ENCODE measurements at regions not wholly inside any gene's neighbourhood (a gene's known extent, or its start where the extent isn't known, plus 50 kb on each side); places are given as distances from the start of the nearest gene placed in this dataset.

GRCh38 chr2:118321432-118322105, 233.3 kb downstream of the INSIG2 start:
- no peak for DNase-seq (ENCODE audit: low spot score)

GRCh38 chr2:118320658-118321057, 232.4 kb downstream of the INSIG2 start:
- no peak for DNase-seq (ENCODE audit: low spot score)

GRCh38 chr2:118320196-118320595, 231.9 kb downstream of the INSIG2 start:
- DNase-seq (ENCODE audit: low spot score): no peak

GRCh38 chr2:118319271-118319684, 231.0 kb downstream of the INSIG2 start:
- no peak for DNase-seq (ENCODE audit: low spot score)

DNA sequence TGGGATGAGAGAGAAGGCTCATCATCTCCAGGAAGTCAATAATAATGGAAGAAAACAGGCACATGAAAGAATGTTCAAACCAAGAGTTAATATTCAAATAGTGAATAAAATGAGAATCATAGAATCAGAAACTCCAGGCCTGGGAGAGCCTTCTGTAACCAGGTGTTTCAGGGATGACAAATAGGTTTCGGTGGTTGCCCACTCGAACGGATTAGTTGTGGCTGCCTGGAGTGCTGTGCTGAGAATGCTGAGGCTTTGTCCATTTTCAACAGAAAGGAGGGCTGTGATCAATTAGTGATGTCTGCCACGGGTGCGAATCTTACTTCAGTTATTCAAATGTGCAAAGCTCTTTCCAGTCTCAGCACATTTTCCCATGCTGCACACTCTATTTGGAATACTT, 227.3 kb downstream of the INSIG2 start:
- DNase-seq (ENCODE audit: low spot score): no peak

DNA sequence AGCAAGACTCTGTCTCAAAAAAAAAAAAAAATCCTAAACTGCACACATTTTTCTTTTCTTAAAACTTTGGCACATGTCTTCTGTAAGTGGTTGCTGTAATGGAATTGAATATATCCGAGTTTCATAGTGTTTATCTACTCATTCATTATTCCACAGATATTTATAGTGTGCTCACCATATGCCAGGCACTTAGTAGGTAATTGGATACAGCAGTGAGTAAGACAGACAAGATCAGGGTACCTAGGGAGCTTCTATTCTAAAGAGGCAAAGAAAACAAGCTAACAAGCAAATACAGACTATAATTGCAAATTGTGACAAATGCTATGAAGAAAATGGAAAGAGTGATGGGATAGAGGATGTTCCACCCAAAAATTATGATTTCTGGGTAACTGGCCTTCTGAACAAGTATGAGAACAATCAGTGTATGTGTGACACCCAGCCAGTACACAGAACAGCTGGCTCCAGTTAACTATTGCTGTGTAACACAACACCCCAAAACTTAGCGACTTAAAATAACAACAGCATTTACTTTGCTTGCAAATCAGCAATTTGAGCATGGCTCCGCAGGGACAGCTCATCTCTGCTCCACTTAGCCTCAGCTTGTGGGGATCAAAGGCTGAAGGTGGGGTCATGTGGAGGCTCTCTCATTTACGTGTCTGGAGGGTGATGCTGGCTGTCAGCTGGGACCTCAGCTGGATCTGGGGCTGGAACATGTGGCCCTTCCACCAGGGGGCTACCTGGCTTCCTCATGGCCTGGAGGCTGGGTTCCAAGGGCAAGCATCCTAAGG, 224.9 kb downstream of the INSIG2 start:
- no peak for DNase-seq (ENCODE audit: low spot score)

GRCh38 chr2:118310681-118311429, 222.6 kb downstream of the INSIG2 start:
- peak; percentile 74 for DNase-seq (ENCODE audit: low spot score)

GRCh38 chr2:118309946-118310680, 221.8 kb downstream of the INSIG2 start:
- DNase-seq (ENCODE audit: low spot score): peak; percentile 80

DNA sequence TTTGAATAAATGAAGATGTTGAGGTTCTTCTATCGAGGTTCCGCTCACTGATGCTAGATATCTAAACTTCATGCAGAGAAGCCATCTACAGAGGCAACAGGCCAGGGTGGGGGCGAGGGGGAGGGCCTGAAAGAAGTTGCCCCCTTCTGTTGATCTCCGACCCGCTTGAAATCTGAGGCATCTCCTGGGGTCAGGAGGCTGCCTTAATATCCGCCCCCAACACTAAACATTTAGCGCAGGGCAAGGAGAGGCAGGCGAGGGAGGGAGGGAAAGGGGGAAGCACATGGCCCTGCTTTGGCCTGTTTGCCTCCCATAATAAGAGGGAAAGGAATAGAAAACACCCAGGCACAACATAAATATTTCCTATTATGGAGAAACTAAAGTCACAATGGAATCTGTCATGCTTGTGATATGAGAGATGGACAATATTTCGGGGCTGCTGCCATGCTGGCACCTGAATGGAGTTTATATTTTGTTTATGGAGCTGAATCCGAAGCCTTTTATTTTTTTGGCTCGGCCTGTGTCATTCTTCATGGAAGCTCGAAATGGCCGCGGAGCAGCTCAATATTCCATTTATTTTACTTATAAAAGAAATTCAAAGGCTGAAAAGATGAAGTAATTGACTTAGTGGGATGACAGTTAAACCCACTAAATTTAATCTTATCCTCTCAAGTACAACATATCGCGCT, 221.1 kb downstream of the INSIG2 start:
- DNase-seq (ENCODE audit: low spot score): no peak

DNA sequence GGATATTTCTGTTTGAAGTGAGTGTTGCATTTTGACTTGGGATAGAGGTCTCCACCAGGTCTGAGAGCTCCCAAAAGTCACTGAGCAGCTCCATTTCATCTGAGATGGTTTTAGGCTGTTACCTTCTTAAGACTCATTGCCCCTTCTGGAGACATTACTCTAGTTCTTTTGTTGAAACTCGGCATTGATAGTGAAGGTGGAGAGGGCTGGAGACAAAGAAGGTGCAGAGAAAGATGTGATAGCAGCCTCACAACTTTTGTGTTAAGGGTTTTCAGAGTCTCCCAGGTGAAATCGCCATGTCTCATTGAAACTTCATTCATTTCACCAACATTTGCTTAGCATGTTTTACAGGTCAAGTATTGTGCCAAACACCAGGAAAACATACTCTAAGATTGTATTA, 219.6 kb downstream of the INSIG2 start:
- DNase-seq (ENCODE audit: low spot score): no peak

DNA sequence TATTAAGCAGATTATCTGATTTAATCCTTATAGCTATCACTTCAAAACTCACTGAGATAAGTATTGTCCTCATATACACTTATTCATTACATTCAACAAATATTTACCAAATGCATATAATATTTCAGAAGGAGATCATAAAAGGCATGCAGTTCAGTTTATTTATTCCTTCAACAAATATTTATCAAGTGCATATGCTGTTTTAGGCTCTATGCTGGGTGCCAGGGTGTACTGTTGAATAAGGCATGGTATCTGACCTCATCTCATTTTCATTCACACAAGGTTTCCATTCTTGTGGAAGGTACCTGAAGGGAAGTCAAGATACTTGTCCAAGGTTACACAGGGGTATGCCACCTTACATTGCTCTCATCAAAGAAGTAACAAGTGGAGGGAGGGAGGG, 213.0 kb downstream of the INSIG2 start:
- no peak for DNase-seq (ENCODE audit: low spot score)

- DNase-seq (ENCODE audit: low spot score): no peak
Measured at GRCh38 chr2:118300832-118301231, 212.6 kb downstream of the INSIG2 start.

GRCh38 chr2:118296663-118297062, 208.4 kb downstream of the INSIG2 start:
- DNase-seq (ENCODE audit: low spot score): no peak

GRCh38 chr2:118295592-118296390, 207.5 kb downstream of the INSIG2 start:
- no peak for DNase-seq (ENCODE audit: low spot score)

DNA sequence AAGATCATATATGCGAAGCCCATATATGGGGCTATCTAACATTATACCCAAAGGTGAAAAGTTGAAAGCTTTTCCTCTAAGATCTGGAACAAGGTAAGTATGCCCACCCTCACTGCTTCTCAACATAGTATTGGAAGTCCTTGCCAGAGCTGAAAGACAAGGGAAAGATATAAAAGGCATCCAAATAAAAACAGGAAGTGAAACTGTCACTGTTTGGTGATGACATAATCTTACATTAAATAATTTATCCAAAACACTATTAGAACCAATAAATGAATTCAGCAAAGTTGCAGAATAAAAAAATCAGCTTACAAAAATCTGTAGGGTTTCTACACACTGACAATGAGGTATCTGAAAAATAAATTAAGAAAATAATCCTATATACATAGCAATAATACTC, 205.8 kb downstream of the INSIG2 start:
- no peak for DNase-seq (ENCODE audit: low spot score)

GRCh38 chr2:118292991-118293390, 204.7 kb downstream of the INSIG2 start:
- DNase-seq (ENCODE audit: low spot score): peak; percentile 46

DNA sequence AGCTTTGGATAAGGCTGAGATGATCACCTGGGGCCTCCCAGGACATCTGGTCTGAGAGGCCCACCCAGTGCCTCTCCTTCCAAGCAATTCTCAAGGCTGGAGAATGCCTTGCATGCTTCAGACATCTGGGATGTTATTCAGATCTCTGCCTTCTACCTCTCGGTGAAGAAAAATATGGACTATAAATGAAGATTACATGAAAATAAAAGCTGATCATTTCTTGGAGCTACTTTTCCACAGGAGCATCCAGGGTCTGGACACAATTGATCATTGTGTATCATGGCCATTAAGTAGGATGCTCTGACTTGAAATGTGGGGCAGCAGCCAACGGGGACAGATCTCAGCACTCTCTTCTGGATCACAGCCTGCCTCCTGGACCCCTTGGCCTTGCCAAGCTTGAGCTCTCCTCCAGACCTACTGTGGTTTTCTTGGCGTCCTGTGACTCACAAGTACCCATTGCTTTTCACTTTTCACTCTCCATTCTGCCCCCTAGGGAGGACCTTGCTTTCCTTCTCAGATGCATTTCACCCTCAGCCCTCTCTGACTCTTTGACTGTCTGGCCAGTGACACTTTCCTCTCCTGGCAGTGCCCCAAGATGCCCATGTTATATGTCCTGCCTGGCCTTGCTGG, 203.1 kb downstream of the INSIG2 start:
- DNase-seq (ENCODE audit: low spot score): peak; percentile 38

- no peak for DNase-seq (ENCODE audit: low spot score)
Measured at GRCh38 chr2:118290411-118291250, 202.4 kb downstream of the INSIG2 start.

- no peak for DNase-seq (ENCODE audit: low spot score)
Measured at GRCh38 chr2:118279005-118279404, 190.7 kb downstream of the INSIG2 start.
